Keratinocyte (primary cell): ENCODE measurements at regions not wholly inside any gene's neighbourhood (a gene's known extent, or its start where the extent isn't known, plus 50 kb on each side); places are given as distances from the start of the nearest gene placed in this dataset.

Experiments used
- DNase-seq: peaks from one replicate; pipeline ENCODE4 v3.0.0-alpha.2; 2011; ENCODE audit warnings: low read depth, missing footprints, low spot score
- FAIRE-seq: peaks from 2 replicates; lab custom pipeline; 2011; peaks lifted over from hg19 to GRCh38; lab: Jason Lieb, UNC
- H2AFZ ChIP-seq: 2 replicates; pipeline ENCODE4 v1.6.0; 2012; ENCODE audit warnings: low read length, control low read depth, inconsistent platforms; ENCODE audit not compliant: control insufficient read depth
- H3K27ac ChIP-seq: 2 replicates; pipeline ENCODE4 v1.5.1; 2011; ENCODE audit warnings: low read length; ENCODE audit not compliant: control insufficient read depth, insufficient read depth
- H3K27me3 ChIP-seq: 3 replicates; pipeline ENCODE4 v1.6.0; 2011; ENCODE audit warnings: low read length; ENCODE audit not compliant: control insufficient read depth, insufficient read depth; ENCODE audit errors: extremely low read depth
- H3K36me3 ChIP-seq, 2 experiments: 2 replicates in 1 of 2; 3 replicates in 1 of 2; pipeline ENCODE4 v1.5.1; 2011; ENCODE audit warnings: low read length in 2 of 2, mild to moderate bottlenecking in 1 of 2; ENCODE audit not compliant: control insufficient read depth in 2 of 2, insufficient read depth in 2 of 2; ENCODE audit errors: extremely low read depth in 1 of 2
- H3K4me1 ChIP-seq: 3 replicates; pipeline ENCODE4 v1.5.1; 2011; ENCODE audit warnings: low read length; ENCODE audit not compliant: control insufficient read depth, insufficient read depth; ENCODE audit errors: extremely low read depth
- H3K4me2 ChIP-seq: 3 replicates; pipeline ENCODE4 v1.6.0; 2011; ENCODE audit warnings: low read depth, low read length; ENCODE audit not compliant: control insufficient read depth, insufficient read depth; ENCODE audit errors: extremely low read depth
- H3K4me3 ChIP-seq, 3 experiments: fragments of 200-600 bp in 1 of 3; sonication (generic) in 1 of 3; 2 replicates in 2 of 3; 3 replicates in 1 of 3; pipeline ENCODE4 v1.5.1; 2011 to 2016; ENCODE audit warnings: low read length in 3 of 3, mild to moderate bottlenecking in 3 of 3, control low read depth in 2 of 3, inconsistent platforms in 1 of 3, low read depth in 1 of 3, mixed read lengths in 1 of 3, mixed run types in 1 of 3, moderate library complexity in 1 of 3; ENCODE audit not compliant: control insufficient read depth in 2 of 3, insufficient read depth in 2 of 3; ENCODE audit errors: extremely low read depth in 1 of 3
- H3K79me2 ChIP-seq: 2 replicates; pipeline ENCODE4 v1.6.0; 2012; ENCODE audit warnings: low read length; ENCODE audit not compliant: control insufficient read depth, insufficient read depth
- H3K9ac ChIP-seq: 3 replicates; pipeline ENCODE4 v1.6.0; 2011; ENCODE audit warnings: low read length; ENCODE audit not compliant: control insufficient read depth, insufficient read depth; ENCODE audit errors: extremely low read depth
- H3K9me1 ChIP-seq: 3 replicates; pipeline ENCODE4 v1.6.0; 2011; ENCODE audit warnings: low read length; ENCODE audit not compliant: control insufficient read depth, insufficient read depth; ENCODE audit errors: extremely low read depth
- H3K9me3 ChIP-seq: 2 replicates; pipeline ENCODE4 v1.5.1; 2012; ENCODE audit warnings: low read depth, low read length; ENCODE audit not compliant: control insufficient read depth
- H4K20me1 ChIP-seq: 3 replicates; pipeline ENCODE4 v1.6.0; 2011; ENCODE audit warnings: low read length; ENCODE audit not compliant: control insufficient read depth, insufficient read depth; ENCODE audit errors: extremely low read depth
- EZH2 ChIP-seq: IDR thresholded peaks from one replicate; pipeline ENCODE4 v1.6.1; 2012; ENCODE audit warnings: inconsistent platforms, mild to moderate bottlenecking, low read length, moderate library complexity
- dilution Hi-C: fragments of 300-500 bp; cut with MboI; formaldehyde crosslinking; loops from one replicate; pipeline ENCODE4 v1.7.0; 2020; ENCODE audit warnings: low sequenced_read_pairs; ENCODE audit not compliant: extremely low pct_ligation_motif_present
- TF ChIP-seq, protein P1 (sequence below), 3 experiments: IDR thresholded peaks in 1 of 3; conservative IDR thresholded peaks in 1 of 3; optimal IDR thresholded peaks in 1 of 3; 2 replicates in 2 of 3; 3 replicates in 1 of 3; pipeline versions ENCODE3 to v1.5.1; 2011; ENCODE audit warnings: low read length in 3 of 3, mild to moderate bottlenecking in 3 of 3, moderate library complexity in 2 of 3, control low read depth in 1 of 3, inconsistent platforms in 1 of 3; ENCODE audit not compliant: insufficient read depth in 2 of 3; ENCODE audit errors: extremely low read depth in 1 of 3

DNA sequence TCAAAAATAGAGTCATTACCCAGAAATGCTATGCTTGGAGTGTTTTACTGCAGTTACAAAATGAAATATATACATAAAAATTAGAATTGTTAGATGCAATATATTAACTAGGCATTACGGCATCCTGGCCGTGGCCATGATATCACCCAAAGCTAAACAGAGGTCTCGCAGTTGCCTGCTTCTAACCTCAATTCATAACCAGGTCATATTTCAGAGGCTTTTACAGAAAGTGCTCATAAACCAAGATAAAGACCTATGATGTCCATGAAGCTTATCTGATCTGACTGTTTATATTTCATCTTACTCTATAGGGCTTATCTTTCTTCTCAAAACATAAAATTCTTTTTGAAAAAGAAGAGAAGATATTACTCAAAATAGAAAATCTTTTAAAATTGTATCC, 664.5 kb upstream of the SALL1 start:
- H3K27ac ChIP-seq: no peak overlapping the region
- H3K79me2 ChIP-seq: no peaks in the 10 kb centered on the region
- H3K27me3 ChIP-seq: no peaks in the 10 kb centered on the region
- no peaks in the 10 kb centered on the region for H3K4me1 ChIP-seq
- no peak overlapping the region for H3K4me2 ChIP-seq
- no peaks in the 10 kb centered on the region for H3K36me3 ChIP-seq
- dilution Hi-C loops: no loop called here
- H3K9me1 ChIP-seq: no peaks in the 10 kb centered on the region
- FAIRE-seq (no peak), DNase-seq (no peak)
- H3K9me3 ChIP-seq: no peaks in the 10 kb centered on the region
- no peak overlapping the region for H2AFZ ChIP-seq
- no peak overlapping the region for H3K9ac ChIP-seq
- no peak overlapping the region for H3K4me3 ChIP-seq
- no peaks in the 10 kb centered on the region for H4K20me1 ChIP-seq
- TF ChIP-seq EZH2: no peak
- TF ChIP-seq, protein P1, sequence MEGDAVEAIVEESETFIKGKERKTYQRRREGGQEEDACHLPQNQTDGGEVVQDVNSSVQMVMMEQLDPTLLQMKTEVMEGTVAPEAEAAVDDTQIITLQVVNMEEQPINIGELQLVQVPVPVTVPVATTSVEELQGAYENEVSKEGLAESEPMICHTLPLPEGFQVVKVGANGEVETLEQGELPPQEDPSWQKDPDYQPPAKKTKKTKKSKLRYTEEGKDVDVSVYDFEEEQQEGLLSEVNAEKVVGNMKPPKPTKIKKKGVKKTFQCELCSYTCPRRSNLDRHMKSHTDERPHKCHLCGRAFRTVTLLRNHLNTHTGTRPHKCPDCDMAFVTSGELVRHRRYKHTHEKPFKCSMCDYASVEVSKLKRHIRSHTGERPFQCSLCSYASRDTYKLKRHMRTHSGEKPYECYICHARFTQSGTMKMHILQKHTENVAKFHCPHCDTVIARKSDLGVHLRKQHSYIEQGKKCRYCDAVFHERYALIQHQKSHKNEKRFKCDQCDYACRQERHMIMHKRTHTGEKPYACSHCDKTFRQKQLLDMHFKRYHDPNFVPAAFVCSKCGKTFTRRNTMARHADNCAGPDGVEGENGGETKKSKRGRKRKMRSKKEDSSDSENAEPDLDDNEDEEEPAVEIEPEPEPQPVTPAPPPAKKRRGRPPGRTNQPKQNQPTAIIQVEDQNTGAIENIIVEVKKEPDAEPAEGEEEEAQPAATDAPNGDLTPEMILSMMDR (optimal IDR thresholded peaks at IDR 0.05 in 1 of 3, IDR thresholded peaks at IDR 0.05 in 1 of 3, conservative IDR thresholded peaks at IDR 0.05 in 1 of 3; ENCODE audit: extremely low read depth in 1 of 3, insufficient read depth in 2 of 3, low read length in 3 of 3): no peak

DNA sequence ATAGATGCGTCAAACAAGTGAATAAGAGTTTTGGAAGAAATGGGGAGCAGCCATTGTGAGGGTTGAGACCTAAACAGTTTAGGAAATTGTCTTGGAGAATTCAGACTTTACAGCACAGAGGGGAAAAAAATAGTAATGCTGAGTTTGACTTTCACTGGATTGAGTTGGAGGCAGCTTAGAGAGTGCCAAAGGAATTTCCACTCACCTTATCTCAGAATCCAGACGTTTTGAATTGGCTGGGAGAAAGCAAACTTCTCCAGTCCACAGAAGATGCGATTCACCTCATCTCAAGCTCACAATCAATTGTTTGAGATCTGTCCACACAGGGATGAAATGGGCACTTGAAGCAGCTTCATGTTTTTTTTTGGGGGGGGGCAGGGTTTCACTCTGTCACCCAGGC, 663.5 kb upstream of the SALL1 start:
- dilution Hi-C loops: no loop called here
- Histone ChIP-seq H3K4me3 (no peak overlapping the region), H3K36me3 (no peaks in the 10 kb centered on the region), H4K20me1 (no peaks in the 10 kb centered on the region), H3K9ac (no peak overlapping the region), H3K27ac (no peak overlapping the region), H3K4me1 (no peaks in the 10 kb centered on the region), H3K9me3 (no peaks in the 10 kb centered on the region), H3K79me2 (no peaks in the 10 kb centered on the region), H3K4me2 (no peak overlapping the region), H3K9me1 (no peaks in the 10 kb centered on the region), H3K27me3 (no peaks in the 10 kb centered on the region), H2AFZ (no peak overlapping the region)
- no peak for TF ChIP-seq EZH2
- TF ChIP-seq, protein P1 (optimal IDR thresholded peaks at IDR 0.05 in 1 of 3, IDR thresholded peaks at IDR 0.05 in 1 of 3, conservative IDR thresholded peaks at IDR 0.05 in 1 of 3; ENCODE audit: extremely low read depth in 1 of 3, insufficient read depth in 2 of 3, low read length in 3 of 3): no peak
- no peak for DNase-seq
- FAIRE-seq: no peak
